H1 (cell line): ENCODE measurements at regions not wholly inside any gene's neighbourhood (a gene's known extent, or its start where the extent isn't known, plus 50 kb on each side); places are given as distances from the start of the nearest gene placed in this dataset.

Source experiments
- ASH2L ChIP-seq: fragments of 200-600, 300-600 bp; sonication (generic); IDR thresholded peaks from one replicate; pipeline ENCODE4 v1.7.1; 2017; ENCODE audit warnings: low read length
- BACH1 ChIP-seq: IDR thresholded peaks from 2 replicates; pipeline ENCODE4 v1.6.1; 2012; ENCODE audit warnings: low read length, improper control_type of control experiment
- BRCA1 ChIP-seq: IDR thresholded peaks from 2 replicates; pipeline ENCODE4 v1.6.1; 2012; ENCODE audit warnings: low read depth, low read length, improper control_type of control experiment
- CTCF ChIP-seq, 3 experiments: IDR thresholded peaks; 1 replicate in 2 of 3; 2 replicates in 1 of 3; pipeline versions ENCODE4 v1.5.1 to v1.6.1; 2011; ENCODE audit warnings: low read length in 3 of 3, mild to moderate bottlenecking in 3 of 3, inconsistent platforms in 2 of 3, low read depth in 1 of 3, moderate library complexity in 1 of 3; ENCODE audit not compliant: insufficient read depth in 1 of 3; ENCODE audit errors: control extremely low read depth in 1 of 3
- EP300 ChIP-seq, 2 experiments: IDR thresholded peaks; 1 replicate in 1 of 2; 2 replicates in 1 of 2; pipeline ENCODE4 v1.6.1; 2011 to 2012; ENCODE audit warnings: low read depth in 2 of 2, low read length in 2 of 2, mild to moderate bottlenecking in 2 of 2, borderline replicate concordance in 1 of 2, inconsistent platforms in 1 of 2, moderate library complexity in 1 of 2
- EZH2 ChIP-seq: fragments of 200-600 bp; sonication (generic); IDR thresholded peaks from 2 replicates; pipeline ENCODE4 v1.7.1; 2012; ENCODE audit warnings: low read depth, mild to moderate bottlenecking, moderate library complexity, low read length, inconsistent platforms; ENCODE audit not compliant: severe bottlenecking
- GABPA ChIP-seq: IDR thresholded peaks from 2 replicates; pipeline ENCODE4 v1.6.1; 2011; ENCODE audit warnings: mild to moderate bottlenecking, low read length, moderate library complexity, borderline replicate concordance; ENCODE audit not compliant: insufficient read depth
- POLR2AphosphoS5 ChIP-seq: IDR thresholded peaks from 2 replicates; pipeline ENCODE4 v1.6.1; 2011; ENCODE audit warnings: low read depth, low read length
- SP1 ChIP-seq: IDR thresholded peaks from 2 replicates; pipeline ENCODE4 v1.6.1; 2011; ENCODE audit warnings: low read depth, low read length
- SP2 ChIP-seq: IDR thresholded peaks from 2 replicates; pipeline ENCODE4 v1.6.1; 2012; ENCODE audit warnings: mild to moderate bottlenecking, low read length, inconsistent platforms
- SRF ChIP-seq: IDR thresholded peaks from 2 replicates; pipeline ENCODE4 v1.6.1; 2011; ENCODE audit warnings: mild to moderate bottlenecking, low read depth, low read length, moderate library complexity
- TAF1 ChIP-seq: IDR thresholded peaks from 2 replicates; pipeline ENCODE4 v1.6.1; 2011; ENCODE audit warnings: mild to moderate bottlenecking, low read depth, low read length
- TBP ChIP-seq: IDR thresholded peaks from 2 replicates; pipeline ENCODE4 v1.6.1; 2011; ENCODE audit warnings: low read depth, low read length, improper control_type of control experiment

DNA sequence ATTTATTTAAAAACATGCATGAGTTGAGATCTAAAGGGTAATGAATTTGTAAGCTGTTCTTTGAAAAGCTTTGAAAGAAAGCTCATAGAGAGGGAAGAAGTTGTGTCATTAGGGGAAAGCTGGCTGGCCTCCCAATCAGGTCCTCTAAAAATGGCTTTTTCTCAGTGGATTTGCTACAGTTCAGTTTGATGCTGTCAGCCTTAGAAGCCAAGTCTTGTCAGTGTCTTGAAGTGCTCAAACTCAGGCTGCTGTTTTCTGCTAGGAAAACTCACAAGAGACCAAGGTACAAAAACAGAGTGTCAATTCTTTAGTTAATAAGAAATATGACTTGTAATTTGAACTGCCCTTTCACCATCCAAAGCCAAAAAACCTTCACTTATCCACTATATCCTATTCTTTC is 243.8 kb downstream of the OTOL1 start:
- no peak for TF ChIP-seq SRF
- TF ChIP-seq CTCF (IDR thresholded peaks at IDR 0.05; ENCODE audit: control extremely low read depth in 1 of 3, insufficient read depth in 1 of 3, low read depth in 1 of 3, low read length in 3 of 3): no peak
- TF ChIP-seq TBP: no peak
- TF ChIP-seq SP1: no peak
- TF ChIP-seq EZH2: no peak
- TF ChIP-seq ASH2L: no peak
- TF ChIP-seq TAF1: no peak
- no peak for TF ChIP-seq EP300 (IDR thresholded peaks at IDR 0.05; ENCODE audit: borderline replicate concordance in 1 of 2, low read depth in 2 of 2, low read length in 2 of 2)
- no peak for TF ChIP-seq POLR2AphosphoS5
- TF ChIP-seq BRCA1: no peak
- TF ChIP-seq BACH1: no peak
- TF ChIP-seq SP2: no peak
- TF ChIP-seq GABPA: no peak
